Left kidney (tissue), 1 donor: ENCODE measurements at regions not wholly inside any gene's neighbourhood (a gene's known extent, or its start where the extent isn't known, plus 50 kb on each side); places are given as distances from the start of the nearest gene placed in this dataset.

Experiments
- DNase-seq: peaks from one replicate; pipeline ENCODE4 v3.0.0-alpha.2; 2013

- peak; percentile 85 for DNase-seq
Observed at GRCh38 chr4:15231265-15232091, 196.4 kb upstream of the C1QTNF7 start.

GRCh38 chr4:15232366-15233263 lies 195.2 kb upstream of the C1QTNF7 start:
- no peak for DNase-seq

GRCh38 chr4:15233264-15233597 lies 194.6 kb upstream of the C1QTNF7 start:
- DNase-seq, result no peak

GRCh38 chr4:15233626-15234025 lies 194.2 kb upstream of the C1QTNF7 start:
- no peak for DNase-seq

- DNase-seq, result no peak
Observed at GRCh38 chr4:15234116-15234855, 193.5 kb upstream of the C1QTNF7 start.

- peak; percentile 57 for DNase-seq
Observed at GRCh38 chr4:15234856-15235126, 193.0 kb upstream of the C1QTNF7 start.

- DNase-seq, result no peak
Observed at GRCh38 chr4:15235135-15235534, 192.7 kb upstream of the C1QTNF7 start.

- no peak for DNase-seq
Observed at GRCh38 chr4:15237648-15238230, 190.1 kb upstream of the C1QTNF7 start.

- peak; percentile 42 for DNase-seq
Observed at GRCh38 chr4:15238720-15239119, 189.1 kb upstream of the C1QTNF7 start.

- DNase-seq, result no peak
Observed at GRCh38 chr4:15239866-15240265, 188.0 kb upstream of the C1QTNF7 start.

GRCh38 chr4:15240764-15241163 lies 187.1 kb upstream of the C1QTNF7 start:
- no peak for DNase-seq

GRCh38 chr4:15242021-15242420 lies 185.8 kb upstream of the C1QTNF7 start:
- DNase-seq, result no peak

GRCh38 chr4:15244354-15244753 lies 183.5 kb upstream of the C1QTNF7 start:
- DNase-seq, result no peak

- DNase-seq, result no peak
Observed at GRCh38 chr4:15245006-15245530, 182.8 kb upstream of the C1QTNF7 start.

- DNase-seq, result no peak
Observed at GRCh38 chr4:15250021-15250441, 177.8 kb upstream of the C1QTNF7 start.

- no peak for DNase-seq
Observed at GRCh38 chr4:15253349-15253748, 174.5 kb upstream of the C1QTNF7 start.

GRCh38 chr4:15254236-15254880 lies 173.5 kb upstream of the C1QTNF7 start:
- DNase-seq, result no peak

GRCh38 chr4:15255537-15255936 lies 172.3 kb upstream of the C1QTNF7 start:
- DNase-seq, result no peak

GRCh38 chr4:15260758-15261157 lies 167.1 kb upstream of the C1QTNF7 start:
- DNase-seq, result no peak

- DNase-seq, result no peak
Observed at GRCh38 chr4:15262396-15262795, 165.4 kb upstream of the C1QTNF7 start.

GRCh38 chr4:15270201-15270600 lies 157.6 kb upstream of the C1QTNF7 start:
- no peak for DNase-seq

- no peak for DNase-seq
Observed at GRCh38 chr4:15286041-15286440, 141.8 kb upstream of the C1QTNF7 start.
